ENCODE measurements at regions not wholly inside any gene's neighbourhood (a gene's known extent, or its start where the extent isn't known, plus 50 kb on each side); places are given as distances from the start of the nearest gene placed in this dataset.

- H3K27ac ChIP-seq (ENCODE audit: low read depth, low read length): no peak overlapping the region
Observed at GRCh38 chr5:56446728-56447127, 213.6 kb upstream of the ANKRD55 start.

DNA sequence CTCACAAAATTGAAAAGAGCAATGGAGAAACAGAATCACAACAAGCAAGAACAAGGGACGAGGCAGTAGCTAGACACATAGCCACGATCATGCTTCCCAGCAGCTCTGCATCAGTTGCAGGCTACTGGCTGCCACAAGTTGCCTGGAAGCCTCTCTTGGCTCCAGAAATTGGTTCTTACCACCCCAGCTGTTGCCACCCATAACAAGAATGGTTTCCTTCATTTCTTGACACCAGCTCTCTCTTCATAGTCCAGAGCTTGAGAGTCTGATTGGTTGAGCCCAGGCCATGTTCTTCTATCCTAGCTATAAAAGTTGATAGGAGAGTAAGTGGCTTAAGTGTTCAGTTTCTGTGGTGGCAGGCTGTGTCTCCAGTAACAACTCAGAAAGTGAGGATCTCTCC is 210.7 kb upstream of the ANKRD55 start:
- no peak overlapping the region for H3K27ac ChIP-seq (ENCODE audit: low read depth, low read length)
- WGBS, 3 donors: 89 to 97% (median 96%) methylated on average over 2 of the region's 2 CpGs

- 64 to 77% (median 72%) methylated on average over 7 of the region's 7 CpGs for WGBS, 3 donors
- H3K27ac ChIP-seq (ENCODE audit: low read depth, low read length): no peak overlapping the region
Observed at GRCh38 chr5:56440871-56441740, 208.0 kb upstream of the ANKRD55 start.

DNA sequence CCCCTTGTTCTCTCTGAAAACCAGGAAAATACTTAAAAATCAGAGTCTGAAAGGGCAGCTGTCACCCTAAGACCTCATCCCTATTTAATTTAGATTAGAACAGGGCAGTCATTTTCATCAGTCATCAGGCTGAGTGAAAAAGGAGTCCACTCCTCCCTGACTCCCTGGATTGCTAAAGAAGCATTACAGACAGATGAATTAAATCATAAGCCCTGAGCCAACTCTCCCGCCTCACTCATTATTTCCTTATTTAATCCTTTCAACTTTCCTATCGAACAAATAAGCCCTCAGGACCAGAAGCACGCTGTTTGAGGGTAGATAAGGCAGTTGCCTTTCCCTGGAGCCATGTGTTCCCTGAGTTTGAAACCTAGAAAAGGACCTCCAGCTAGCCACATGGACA is 201.9 kb upstream of the ANKRD55 start:
- WGBS, 3 donors: 76 to 84% (median 81%) methylated on average over 3 of the region's 3 CpGs
- no peak overlapping the region for H3K27ac ChIP-seq (ENCODE audit: low read depth, low read length)

- 52 to 81% (median 77%) methylated on average over 2 of the region's 2 CpGs for WGBS, 3 donors
- H3K27ac ChIP-seq (ENCODE audit: low read depth, low read length): no peak overlapping the region
Observed at GRCh38 chr5:56433039-56433617, 200.0 kb upstream of the ANKRD55 start.

GRCh38 chr5:56432321-56432720 is 199.2 kb upstream of the ANKRD55 start:
- H3K27ac ChIP-seq (ENCODE audit: low read depth, low read length): no peak overlapping the region

DNA sequence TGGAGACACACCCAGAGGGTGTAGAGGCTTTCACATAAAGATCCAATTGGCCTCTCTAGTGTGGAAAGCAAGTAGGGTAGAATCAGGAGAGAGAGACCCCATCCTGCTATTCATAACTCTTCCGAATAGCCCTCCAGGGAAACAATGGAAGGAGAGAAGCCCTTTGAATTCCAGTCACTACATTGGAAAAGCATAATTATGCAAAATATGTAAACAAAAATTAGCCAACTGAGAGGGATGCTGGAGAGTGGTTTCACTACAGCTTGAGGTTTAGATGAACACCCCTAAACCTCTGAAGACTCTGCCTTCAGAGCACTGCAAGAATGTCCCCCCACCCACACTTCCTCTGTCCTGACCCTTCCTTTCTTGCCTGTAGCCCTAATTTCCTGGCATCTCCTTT is 197.3 kb upstream of the ANKRD55 start:
- 31 to 93% (median 77%) methylated on average over 1 of the region's 1 CpG for WGBS, 3 donors
- H3K27ac ChIP-seq (ENCODE audit: low read depth, low read length): no peak overlapping the region

DNA sequence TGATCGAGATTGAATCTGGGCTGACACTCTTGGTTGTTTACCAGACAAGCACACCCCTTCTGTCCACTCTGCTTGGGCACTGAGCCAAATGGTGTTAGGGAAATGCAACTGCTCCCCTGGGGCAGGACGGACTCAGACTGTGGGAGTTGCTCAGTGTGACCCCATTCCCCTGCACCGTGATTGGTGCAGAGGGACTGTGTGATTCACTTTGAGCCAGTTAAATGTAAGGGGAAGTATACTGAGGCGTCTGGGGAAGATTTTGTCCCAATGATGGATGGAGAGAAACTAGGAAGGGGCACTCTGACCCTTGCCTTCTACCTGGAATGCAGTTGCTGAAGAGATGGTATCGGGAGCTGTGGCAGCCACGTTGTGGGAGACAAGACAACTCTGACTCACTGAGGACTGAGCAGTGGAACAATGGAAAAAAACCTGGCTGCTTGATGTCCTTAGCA is 196.0 kb upstream of the ANKRD55 start:
- 51 to 67% (median 64%) methylated on average over 6 of the region's 6 CpGs for WGBS, 3 donors
- H3K27ac ChIP-seq (ENCODE audit: low read depth, low read length): no peak overlapping the region

- H3K27ac ChIP-seq (ENCODE audit: low read depth, low read length): no peak overlapping the region
- 70 to 87% (median 82%) methylated on average over 4 of the region's 4 CpGs for WGBS, 3 donors
Observed at GRCh38 chr5:56426693-56427092, 193.6 kb upstream of the ANKRD55 start.

DNA sequence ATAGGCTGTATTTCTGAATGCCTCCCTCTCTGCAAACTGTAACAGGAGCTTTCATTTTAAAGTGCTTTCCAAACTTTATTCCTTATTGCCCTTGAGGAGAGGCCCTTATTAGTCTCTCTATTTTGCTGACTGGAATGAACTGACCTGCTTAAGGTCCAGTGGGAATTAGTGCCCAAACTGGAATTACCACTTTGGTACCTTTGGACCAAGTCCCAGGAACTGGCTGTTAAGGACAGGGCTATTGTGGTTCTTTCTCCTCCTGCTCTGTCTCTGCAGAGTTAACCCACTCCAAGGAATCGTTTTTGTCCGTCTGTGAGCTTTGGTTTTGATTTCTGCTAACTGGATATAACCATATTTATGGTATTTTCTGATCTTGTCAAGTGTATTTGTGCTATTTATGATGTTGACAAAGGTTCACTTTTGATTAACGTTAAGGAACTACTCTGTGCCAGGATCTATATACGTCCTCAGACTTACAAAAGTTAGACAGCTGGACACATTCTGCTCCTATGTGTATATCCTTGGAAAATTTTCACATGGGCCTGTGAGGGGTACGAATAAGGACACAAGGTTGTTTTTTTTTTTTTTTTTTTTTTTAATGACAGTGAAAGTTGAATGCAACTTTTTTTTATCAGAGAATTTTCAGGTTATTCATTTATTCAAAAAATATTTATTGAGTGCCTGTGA is 189.1 kb upstream of the ANKRD55 start:
- 24 to 79% (median 60%) methylated on average over 5 of the region's 5 CpGs for WGBS, 3 donors
- H3K27ac ChIP-seq (ENCODE audit: low read depth, low read length): no peak overlapping the region

DNA sequence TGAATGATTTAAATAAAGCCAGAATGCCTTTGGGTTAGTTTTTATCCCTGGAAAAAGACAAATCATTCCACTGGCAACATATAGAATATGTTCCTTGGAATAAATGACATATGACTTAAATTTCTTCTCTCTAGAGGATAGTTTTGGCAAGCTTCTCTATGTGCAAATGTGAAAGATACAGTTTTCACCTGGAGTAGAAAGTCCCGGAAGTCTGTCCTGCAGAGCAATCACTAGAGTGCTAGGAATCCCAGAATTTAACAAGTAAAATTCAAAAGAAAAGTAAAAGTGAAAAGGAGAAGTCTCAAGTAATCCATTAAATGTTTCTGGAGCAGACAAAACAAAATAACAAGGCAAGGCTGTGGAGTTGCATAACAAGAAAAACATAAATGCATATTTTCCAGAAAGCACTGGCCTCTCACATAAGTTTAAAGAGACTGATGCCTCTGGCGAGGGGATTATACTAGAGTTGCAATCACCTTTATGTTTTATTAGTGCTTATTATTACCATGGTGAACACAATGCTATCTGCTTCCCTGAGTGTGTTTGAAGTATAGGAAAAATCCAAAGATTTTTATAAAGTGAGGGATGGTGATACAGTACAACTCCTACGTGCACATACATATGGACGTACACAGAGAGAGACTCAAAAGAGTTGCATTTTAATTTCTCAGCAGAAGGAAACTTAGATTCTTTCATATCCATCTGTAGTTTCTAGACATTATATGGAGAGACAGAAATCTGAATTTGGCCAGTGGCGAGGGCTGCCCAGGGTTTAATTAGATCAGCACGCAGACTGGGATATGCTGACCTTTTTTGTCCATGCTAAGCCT is 188.3 kb upstream of the ANKRD55 start:
- 35 to 90% (median 85%) methylated on average over 6 of the region's 6 CpGs for WGBS, 3 donors
- no peak overlapping the region for H3K27ac ChIP-seq (ENCODE audit: low read depth, low read length)

GRCh38 chr5:56420323-56420722 is 187.2 kb upstream of the ANKRD55 start:
- H3K27ac ChIP-seq (ENCODE audit: low read depth, low read length): no peak overlapping the region

GRCh38 chr5:56419667-56420066 is 186.5 kb upstream of the ANKRD55 start:
- 88 to 96% (median 90%) methylated on average over 2 of the region's 2 CpGs for WGBS, 3 donors

GRCh38 chr5:56415356-56415765 is 182.2 kb upstream of the ANKRD55 start:
- no peak overlapping the region for H3K27ac ChIP-seq (ENCODE audit: low read depth, low read length)
- WGBS, 3 donors: 52 to 77% (median 53%) methylated on average over 3 of the region's 3 CpGs

More at GRCh38 chr5:56419667-56420066, 186.5 kb upstream of the ANKRD55 start:
- no peak overlapping the region for H3K27ac ChIP-seq (ENCODE audit: low read depth, low read length)

- no peak overlapping the region for H3K27ac ChIP-seq (ENCODE audit: low read depth, low read length)
- WGBS, 3 donors: 26 to 75% (median 28%) methylated on average over 3 of the region's 3 CpGs
Observed at GRCh38 chr5:56414066-56414465, 180.9 kb upstream of the ANKRD55 start.

DNA sequence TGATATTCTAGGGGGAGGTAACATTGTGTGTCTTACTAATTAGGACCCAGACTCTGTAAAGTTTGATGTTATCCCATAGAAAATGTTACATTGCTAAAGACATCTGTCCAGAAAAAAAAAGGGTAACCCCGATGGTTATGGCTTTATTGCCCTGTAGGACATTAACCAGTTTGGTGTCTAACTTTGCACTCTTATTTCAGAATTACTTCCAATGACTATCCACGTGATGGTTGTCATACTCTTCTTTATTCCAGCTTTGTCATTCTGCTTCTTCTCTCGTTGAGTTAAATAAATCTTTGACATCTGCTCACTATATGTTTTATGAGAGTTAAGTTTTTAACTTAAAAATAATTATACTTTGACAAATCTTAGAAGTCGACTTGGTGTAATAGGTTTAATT is 180.4 kb upstream of the ANKRD55 start:
- H3K27ac ChIP-seq (ENCODE audit: low read depth, low read length): no peak overlapping the region
- WGBS, 3 donors: 51 to 73% (median 58%) methylated on average over 4 of the region's 4 CpGs

DNA sequence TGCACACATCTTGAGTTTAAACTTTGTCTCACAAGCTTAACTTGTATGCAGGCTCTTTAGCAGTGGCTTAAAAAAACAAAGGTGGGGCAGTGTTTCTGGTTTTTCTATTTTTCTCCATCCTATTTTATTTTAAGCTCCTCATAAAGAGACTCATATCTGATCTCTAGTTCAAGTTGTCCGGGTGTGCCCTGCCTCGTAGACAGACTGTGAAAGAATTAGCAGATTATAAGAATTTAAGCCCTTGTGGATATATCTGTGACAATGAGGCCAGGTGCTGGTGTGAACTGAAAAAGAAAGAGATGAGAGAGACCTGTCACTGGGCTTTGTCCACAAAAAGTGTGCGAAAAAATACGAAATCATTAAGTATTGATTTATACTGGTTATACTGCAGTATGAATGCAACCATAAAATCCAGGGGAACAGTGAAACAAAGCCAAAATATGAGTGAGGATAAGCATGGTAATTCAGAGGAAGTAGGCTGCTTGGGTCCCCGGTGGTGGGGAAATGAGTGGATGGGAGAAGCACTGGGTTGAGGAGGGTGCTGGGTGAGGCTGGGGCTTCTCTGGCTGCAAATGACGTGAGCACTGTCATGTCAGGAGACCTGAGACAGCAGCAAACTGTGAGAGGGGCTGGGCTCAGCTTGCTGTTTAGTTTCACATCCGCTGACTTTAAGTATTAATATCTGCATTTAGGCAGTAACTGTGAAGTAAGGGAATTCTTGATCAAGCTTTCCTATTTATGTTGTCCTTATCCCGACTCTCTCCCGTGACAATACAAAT is 179.7 kb upstream of the ANKRD55 start:
- 60 to 68% (median 61%) methylated on average over 9 of the region's 9 CpGs for WGBS, 3 donors
- no peak overlapping the region for H3K27ac ChIP-seq (ENCODE audit: low read depth, low read length)

- H3K27ac ChIP-seq (ENCODE audit: low read depth, low read length): no peak overlapping the region
- WGBS, 3 donors: 90 to 95% (median 93%) methylated on average over 6 of the region's 6 CpGs
Observed at GRCh38 chr5:56410696-56411095, 177.6 kb upstream of the ANKRD55 start.
